Body of pancreas (tissue), 4 donors: ENCODE measurements at regions not wholly inside any gene's neighbourhood (a gene's known extent, or its start where the extent isn't known, plus 50 kb on each side); places are given as distances from the start of the nearest gene placed in this dataset.

ENCODE experiments used
- POLR2A ChIP-seq, 3 donors: fragments of 450-650 bp; IDR thresholded peaks; one replicate each; pipeline ENCODE4 v1.6.1; 2016; ENCODE audit warnings: antibody characterized with exemption in 3 of 3, mild to moderate bottlenecking in 2 of 3
- TF ChIP-seq, protein P1 (sequence below), 7 experiments: fragments of 450-650 bp in 4 of 7; fragments of 200-600 bp in 3 of 7; sonication (generic) in 3 of 7; IDR thresholded peaks; one replicate each; pipeline ENCODE4 v1.5.1; 2016 to 2019; ENCODE audit warnings: antibody characterized with exemption in 7 of 7

DNA sequence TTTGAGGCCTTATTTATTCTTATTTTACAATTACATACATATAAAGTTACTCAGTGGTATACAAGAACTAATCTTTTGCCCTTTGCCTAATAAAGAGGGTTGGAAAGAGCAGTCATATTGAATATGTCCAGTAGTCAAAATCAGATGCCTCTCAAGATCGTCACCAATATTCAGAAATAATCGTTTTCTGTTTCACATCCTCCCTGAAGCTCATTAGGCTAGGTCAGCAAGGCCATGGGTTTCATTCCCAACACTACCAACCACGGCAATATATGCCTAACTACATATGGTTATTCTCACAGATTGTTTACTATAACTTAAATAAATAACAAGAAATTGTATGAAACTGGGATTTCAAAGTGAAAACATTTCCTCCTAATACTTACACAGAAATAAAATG is 167.2 kb upstream of the MANEA start:
- TF ChIP-seq, protein P1, sequence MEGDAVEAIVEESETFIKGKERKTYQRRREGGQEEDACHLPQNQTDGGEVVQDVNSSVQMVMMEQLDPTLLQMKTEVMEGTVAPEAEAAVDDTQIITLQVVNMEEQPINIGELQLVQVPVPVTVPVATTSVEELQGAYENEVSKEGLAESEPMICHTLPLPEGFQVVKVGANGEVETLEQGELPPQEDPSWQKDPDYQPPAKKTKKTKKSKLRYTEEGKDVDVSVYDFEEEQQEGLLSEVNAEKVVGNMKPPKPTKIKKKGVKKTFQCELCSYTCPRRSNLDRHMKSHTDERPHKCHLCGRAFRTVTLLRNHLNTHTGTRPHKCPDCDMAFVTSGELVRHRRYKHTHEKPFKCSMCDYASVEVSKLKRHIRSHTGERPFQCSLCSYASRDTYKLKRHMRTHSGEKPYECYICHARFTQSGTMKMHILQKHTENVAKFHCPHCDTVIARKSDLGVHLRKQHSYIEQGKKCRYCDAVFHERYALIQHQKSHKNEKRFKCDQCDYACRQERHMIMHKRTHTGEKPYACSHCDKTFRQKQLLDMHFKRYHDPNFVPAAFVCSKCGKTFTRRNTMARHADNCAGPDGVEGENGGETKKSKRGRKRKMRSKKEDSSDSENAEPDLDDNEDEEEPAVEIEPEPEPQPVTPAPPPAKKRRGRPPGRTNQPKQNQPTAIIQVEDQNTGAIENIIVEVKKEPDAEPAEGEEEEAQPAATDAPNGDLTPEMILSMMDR (IDR thresholded peaks at IDR 0.05): no peak
- no peak for TF ChIP-seq POLR2A (IDR thresholded peaks at IDR 0.05)
